GM23338 (cell line): ENCODE measurements at regions not wholly inside any gene's neighbourhood (a gene's known extent, or its start where the extent isn't known, plus 50 kb on each side); places are given as distances from the start of the nearest gene placed in this dataset.

Experiments
- ATAC-seq: fragments of 200-7000 bp; cut with Tn5 transposase; 3 replicates; pipeline ENCODE4 v1.9.1; 2020
- DNase-seq: peaks from one replicate; pipeline ENCODE4 v3.0.0-alpha.2; 2015; ENCODE audit warnings: low spot score
- H2AFZ ChIP-seq: fragments of 200-600 bp; sonication (generic); 2 replicates; pipeline ENCODE4 v1.8.0; 2016; ENCODE audit warnings: antibody characterized with exemption, mild to moderate bottlenecking, moderate library complexity
- H3F3A ChIP-seq: fragments of 200-600 bp; sonication (generic); replicated peaks from 2 replicates; pipeline ENCODE4 v1.8.0; 2017; ENCODE audit warnings: antibody characterized with exemption, mixed run types, low read depth
- H3K27ac ChIP-seq: fragments of 200-600 bp; sonication (generic); 2 replicates; pipeline ENCODE4 v1.6.1; 2016; ENCODE audit warnings: low read depth
- H3K27me3 ChIP-seq: fragments of 200-600 bp; sonication (generic); 2 replicates; pipeline ENCODE4 v1.8.0; 2016; ENCODE audit warnings: mild to moderate bottlenecking, mixed run types, moderate library complexity; ENCODE audit not compliant: insufficient read depth
- H3K36me3 ChIP-seq: fragments of 200-600 bp; sonication (generic); 2 replicates; pipeline ENCODE4 v1.8.0; 2016; ENCODE audit warnings: mild to moderate bottlenecking; ENCODE audit not compliant: insufficient read depth
- H3K4me1 ChIP-seq: fragments of 200-600 bp; sonication (generic); 2 replicates; pipeline ENCODE4 v1.8.0; 2016; ENCODE audit warnings: mild to moderate bottlenecking, moderate library complexity; ENCODE audit not compliant: insufficient read depth
- H3K4me2 ChIP-seq: fragments of 200-600 bp; sonication (generic); 2 replicates; pipeline ENCODE4 v1.7.1; 2017; ENCODE audit warnings: mixed run types
- H3K4me3 ChIP-seq: fragments of 200-600 bp; sonication (generic); 2 replicates; pipeline ENCODE4 v1.6.1; 2016; ENCODE audit warnings: mixed run types
- H3K79me2 ChIP-seq: fragments of 200-600 bp; sonication (generic); replicated peaks from 2 replicates; pipeline ENCODE4 v1.8.0; 2017; ENCODE audit warnings: mild to moderate bottlenecking; ENCODE audit not compliant: insufficient read depth
- H3K9me2 ChIP-seq: fragments of 200-600 bp; sonication (generic); 2 replicates; pipeline ENCODE4 v1.8.0; 2017; ENCODE audit not compliant: insufficient read depth
- H4K20me1 ChIP-seq: fragments of 200-600 bp; sonication (generic); replicated peaks from 2 replicates; pipeline ENCODE4 v1.8.0; 2017; ENCODE audit warnings: mild to moderate bottlenecking; ENCODE audit not compliant: insufficient read depth
- H3K27ac Mint-ChIP-seq: 2 replicates; pipeline ENCODE4 v1.8.0; 2020; ENCODE audit warnings: inconsistent platforms, mild to moderate bottlenecking, moderate library complexity, mixed read lengths
- H3K27me3 Mint-ChIP-seq: 3 replicates; pipeline ENCODE4 v1.8.0; 2022; ENCODE audit warnings: low read depth, mild to moderate bottlenecking, moderate library complexity, mixed read lengths, inconsistent platforms; ENCODE audit not compliant: insufficient read depth, poor library complexity
- H3K36me3 Mint-ChIP-seq: 3 replicates; pipeline ENCODE4 v1.8.0; 2021; ENCODE audit warnings: low read depth, mild to moderate bottlenecking, inconsistent platforms, moderate library complexity, mixed read lengths
- H3K4me1 Mint-ChIP-seq: 3 replicates; pipeline ENCODE4 v1.8.0; 2020; ENCODE audit warnings: mild to moderate bottlenecking, inconsistent platforms, mixed read lengths
- H3K4me3 Mint-ChIP-seq: 3 replicates; pipeline ENCODE4 v1.8.0; 2021; ENCODE audit warnings: moderate library complexity, mild to moderate bottlenecking, inconsistent platforms, mixed read lengths
- H3K9me3 Mint-ChIP-seq: 3 replicates; pipeline ENCODE4 v1.8.0; 2020; ENCODE audit warnings: moderate library complexity, mild to moderate bottlenecking, inconsistent platforms, mixed read lengths
- POLR2AphosphoS5 ChIP-seq: IDR thresholded peaks from 2 replicates; pipeline ENCODE4 v1.6.1; 2016; ENCODE audit warnings: antibody characterized with exemption, low read depth
- ZNF331 ChIP-seq: fragments of 250-450 bp; sonication (Bioruptor Pico); IDR thresholded peaks from 2 replicates; pipeline ENCODE4 v1.5.0; 2020; ENCODE audit warnings: low read depth, mild to moderate bottlenecking, moderate library complexity
- TF ChIP-seq, protein P1 (sequence below), 2 experiments: fragments of 200-600 bp in 1 of 2; sonication (generic) in 1 of 2; conservative IDR thresholded peaks; 2 replicates each; pipeline versions ENCODE4 v1.5.1 to v1.6.1; 2016 to 2017; ENCODE audit warnings: antibody characterized with exemption in 2 of 2, low read depth in 2 of 2, mild to moderate bottlenecking in 2 of 2, moderate library complexity in 1 of 2
- TF ChIP-seq, protein P2 (sequence below): IDR thresholded peaks from 2 replicates; pipeline ENCODE4 v1.6.1; 2016; ENCODE audit warnings: antibody characterized with exemption
- TF ChIP-seq, protein P3 (sequence below): fragments of 250-450 bp; sonication (Bioruptor Pico); IDR thresholded peaks from 2 replicates; pipeline ENCODE4 v1.5.0; 2020; ENCODE audit warnings: mild to moderate bottlenecking, moderate library complexity

DNA sequence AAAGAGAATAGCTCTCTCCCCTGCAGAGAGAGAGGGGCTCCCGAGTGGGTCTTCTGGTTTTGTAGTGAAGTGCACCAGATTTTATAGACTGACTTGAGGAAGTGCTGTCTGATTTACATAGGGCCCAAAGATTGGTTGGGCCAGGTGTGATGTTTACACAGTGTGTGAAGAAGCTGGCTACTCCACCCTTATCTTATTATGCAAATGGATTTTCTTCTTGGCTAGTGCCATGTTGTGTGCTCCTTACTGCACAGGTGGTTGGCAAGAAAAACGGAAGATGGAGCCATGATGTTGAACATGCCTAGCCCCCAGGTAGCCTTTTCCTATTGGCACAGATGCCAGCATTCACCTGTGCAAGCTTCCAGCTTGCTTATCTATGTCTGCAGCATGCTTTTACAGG, 112.4 kb upstream of the ARHGAP24 start:
- H3K4me3 ChIP-seq: no peak overlapping the region
- H3K4me2 ChIP-seq: no peak overlapping the region
- no peaks in the 10 kb centered on the region for H3F3A ChIP-seq
- Mint-ChIP-seq H3K9me3 (peaks cover 8% of the 10 kb centered on the region; the same call in 2 of the 3 replicates), H3K4me1 (peaks cover 5% of the 10 kb centered on the region), H3K27me3 (peaks cover 2% of the 10 kb centered on the region), H3K4me3 (no peak overlapping the region), H3K36me3 (peaks cover 10% of the 10 kb centered on the region; the same call in 2 of the 3 replicates), H3K27ac (no peak overlapping the region)
- H2AFZ ChIP-seq: 0 out of 2 replicates have a peak overlapping the region, but pooled peaks have one; percentile 0
- H3K9me2 ChIP-seq: no peaks in the 10 kb centered on the region
- H3K27me3 ChIP-seq: no peaks in the 10 kb centered on the region
- no peaks in the 10 kb centered on the region for H4K20me1 ChIP-seq
- H3K79me2 ChIP-seq: no peaks in the 10 kb centered on the region
- TF ChIP-seq, protein P1, sequence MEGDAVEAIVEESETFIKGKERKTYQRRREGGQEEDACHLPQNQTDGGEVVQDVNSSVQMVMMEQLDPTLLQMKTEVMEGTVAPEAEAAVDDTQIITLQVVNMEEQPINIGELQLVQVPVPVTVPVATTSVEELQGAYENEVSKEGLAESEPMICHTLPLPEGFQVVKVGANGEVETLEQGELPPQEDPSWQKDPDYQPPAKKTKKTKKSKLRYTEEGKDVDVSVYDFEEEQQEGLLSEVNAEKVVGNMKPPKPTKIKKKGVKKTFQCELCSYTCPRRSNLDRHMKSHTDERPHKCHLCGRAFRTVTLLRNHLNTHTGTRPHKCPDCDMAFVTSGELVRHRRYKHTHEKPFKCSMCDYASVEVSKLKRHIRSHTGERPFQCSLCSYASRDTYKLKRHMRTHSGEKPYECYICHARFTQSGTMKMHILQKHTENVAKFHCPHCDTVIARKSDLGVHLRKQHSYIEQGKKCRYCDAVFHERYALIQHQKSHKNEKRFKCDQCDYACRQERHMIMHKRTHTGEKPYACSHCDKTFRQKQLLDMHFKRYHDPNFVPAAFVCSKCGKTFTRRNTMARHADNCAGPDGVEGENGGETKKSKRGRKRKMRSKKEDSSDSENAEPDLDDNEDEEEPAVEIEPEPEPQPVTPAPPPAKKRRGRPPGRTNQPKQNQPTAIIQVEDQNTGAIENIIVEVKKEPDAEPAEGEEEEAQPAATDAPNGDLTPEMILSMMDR (conservative IDR thresholded peaks at IDR 0.05; ENCODE audit: low read depth in 2 of 2): no peak
- TF ChIP-seq, protein P2, sequence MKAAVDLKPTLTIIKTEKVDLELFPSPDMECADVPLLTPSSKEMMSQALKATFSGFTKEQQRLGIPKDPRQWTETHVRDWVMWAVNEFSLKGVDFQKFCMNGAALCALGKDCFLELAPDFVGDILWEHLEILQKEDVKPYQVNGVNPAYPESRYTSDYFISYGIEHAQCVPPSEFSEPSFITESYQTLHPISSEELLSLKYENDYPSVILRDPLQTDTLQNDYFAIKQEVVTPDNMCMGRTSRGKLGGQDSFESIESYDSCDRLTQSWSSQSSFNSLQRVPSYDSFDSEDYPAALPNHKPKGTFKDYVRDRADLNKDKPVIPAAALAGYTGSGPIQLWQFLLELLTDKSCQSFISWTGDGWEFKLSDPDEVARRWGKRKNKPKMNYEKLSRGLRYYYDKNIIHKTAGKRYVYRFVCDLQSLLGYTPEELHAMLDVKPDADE: no peak
- TF ChIP-seq, protein P3, sequence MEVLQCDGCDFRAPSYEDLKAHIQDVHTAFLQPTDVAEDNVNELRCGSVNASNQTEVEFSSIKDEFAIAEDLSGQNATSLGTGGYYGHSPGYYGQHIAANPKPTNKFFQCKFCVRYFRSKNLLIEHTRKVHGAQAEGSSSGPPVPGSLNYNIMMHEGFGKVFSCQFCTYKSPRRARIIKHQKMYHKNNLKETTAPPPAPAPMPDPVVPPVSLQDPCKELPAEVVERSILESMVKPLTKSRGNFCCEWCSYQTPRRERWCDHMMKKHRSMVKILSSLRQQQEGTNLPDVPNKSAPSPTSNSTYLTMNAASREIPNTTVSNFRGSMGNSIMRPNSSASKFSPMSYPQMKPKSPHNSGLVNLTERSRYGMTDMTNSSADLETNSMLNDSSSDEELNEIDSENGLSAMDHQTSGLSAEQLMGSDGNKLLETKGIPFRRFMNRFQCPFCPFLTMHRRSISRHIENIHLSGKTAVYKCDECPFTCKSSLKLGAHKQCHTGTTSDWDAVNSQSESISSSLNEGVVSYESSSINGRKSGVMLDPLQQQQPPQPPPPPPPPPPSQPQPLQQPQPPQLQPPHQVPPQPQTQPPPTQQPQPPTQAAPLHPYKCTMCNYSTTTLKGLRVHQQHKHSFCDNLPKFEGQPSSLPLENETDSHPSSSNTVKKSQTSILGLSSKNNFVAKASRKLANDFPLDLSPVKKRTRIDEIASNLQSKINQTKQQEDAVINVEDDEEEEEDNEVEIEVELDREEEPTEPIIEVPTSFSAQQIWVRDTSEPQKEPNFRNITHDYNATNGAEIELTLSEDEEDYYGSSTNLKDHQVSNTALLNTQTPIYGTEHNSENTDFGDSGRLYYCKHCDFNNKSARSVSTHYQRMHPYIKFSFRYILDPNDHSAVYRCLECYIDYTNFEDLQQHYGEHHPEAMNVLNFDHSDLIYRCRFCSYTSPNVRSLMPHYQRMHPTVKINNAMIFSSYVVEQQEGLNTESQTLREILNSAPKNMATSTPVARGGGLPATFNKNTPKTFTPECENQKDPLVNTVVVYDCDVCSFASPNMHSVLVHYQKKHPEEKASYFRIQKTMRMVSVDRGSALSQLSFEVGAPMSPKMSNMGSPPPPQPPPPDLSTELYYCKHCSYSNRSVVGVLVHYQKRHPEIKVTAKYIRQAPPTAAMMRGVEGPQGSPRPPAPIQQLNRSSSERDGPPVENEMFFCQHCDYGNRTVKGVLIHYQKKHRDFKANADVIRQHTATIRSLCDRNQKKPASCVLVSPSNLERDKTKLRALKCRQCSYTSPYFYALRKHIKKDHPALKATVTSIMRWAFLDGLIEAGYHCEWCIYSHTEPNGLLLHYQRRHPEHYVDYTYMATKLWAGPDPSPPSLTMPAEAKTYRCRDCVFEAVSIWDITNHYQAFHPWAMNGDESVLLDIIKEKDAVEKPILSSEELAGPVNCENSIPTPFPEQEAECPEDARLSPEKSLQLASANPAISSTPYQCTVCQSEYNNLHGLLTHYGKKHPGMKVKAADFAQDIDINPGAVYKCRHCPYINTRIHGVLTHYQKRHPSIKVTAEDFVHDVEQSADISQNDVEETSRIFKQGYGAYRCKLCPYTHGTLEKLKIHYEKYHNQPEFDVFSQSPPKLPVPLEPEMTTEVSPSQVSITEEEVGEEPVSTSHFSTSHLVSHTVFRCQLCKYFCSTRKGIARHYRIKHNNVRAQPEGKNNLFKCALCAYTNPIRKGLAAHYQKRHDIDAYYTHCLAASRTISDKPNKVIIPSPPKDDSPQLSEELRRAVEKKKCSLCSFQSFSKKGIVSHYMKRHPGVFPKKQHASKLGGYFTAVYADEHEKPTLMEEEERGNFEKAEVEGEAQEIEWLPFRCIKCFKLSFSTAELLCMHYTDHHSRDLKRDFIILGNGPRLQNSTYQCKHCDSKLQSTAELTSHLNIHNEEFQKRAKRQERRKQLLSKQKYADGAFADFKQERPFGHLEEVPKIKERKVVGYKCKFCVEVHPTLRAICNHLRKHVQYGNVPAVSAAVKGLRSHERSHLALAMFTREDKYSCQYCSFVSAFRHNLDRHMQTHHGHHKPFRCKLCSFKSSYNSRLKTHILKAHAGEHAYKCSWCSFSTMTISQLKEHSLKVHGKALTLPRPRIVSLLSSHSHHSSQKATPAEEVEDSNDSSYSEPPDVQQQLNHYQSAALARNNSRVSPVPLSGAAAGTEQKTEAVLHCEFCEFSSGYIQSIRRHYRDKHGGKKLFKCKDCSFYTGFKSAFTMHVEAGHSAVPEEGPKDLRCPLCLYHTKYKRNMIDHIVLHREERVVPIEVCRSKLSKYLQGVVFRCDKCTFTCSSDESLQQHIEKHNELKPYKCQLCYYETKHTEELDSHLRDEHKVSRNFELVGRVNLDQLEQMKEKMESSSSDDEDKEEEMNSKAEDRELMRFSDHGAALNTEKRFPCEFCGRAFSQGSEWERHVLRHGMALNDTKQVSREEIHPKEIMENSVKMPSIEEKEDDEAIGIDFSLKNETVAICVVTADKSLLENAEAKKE (CRISPR knock-in tag): no peak
- TF ChIP-seq ZNF331 (CRISPR knock-in tag) (no peak), POLR2AphosphoS5 (no peak)
- no peaks in the 10 kb centered on the region for H3K36me3 ChIP-seq
- DNase-seq (no peak), ATAC-seq (no peak)
- H3K4me1 ChIP-seq: peaks cover 19% of the 10 kb centered on the region
- no peak overlapping the region for H3K27ac ChIP-seq
